Transverse colon (tissue), 3 donors: ENCODE measurements at regions not wholly inside any gene's neighbourhood (a gene's known extent, or its start where the extent isn't known, plus 50 kb on each side); places are given as distances from the start of the nearest gene placed in this dataset.

ENCODE experiments used
- POLR2A ChIP-seq: fragments of 450-650 bp; IDR thresholded peaks from one replicate; pipeline ENCODE4 v1.6.1; 2016; ENCODE audit warnings: antibody characterized with exemption, mild to moderate bottlenecking, moderate library complexity
- TF ChIP-seq, protein P1 (sequence below), 5 experiments: fragments of 200-600 bp in 3 of 5; fragments of 450-650 bp in 2 of 5; sonication (generic) in 3 of 5; IDR thresholded peaks; 1 replicate in 2 of 5; 2 replicates in 3 of 5; pipeline ENCODE4 v1.5.1; 2016 to 2017; ENCODE audit warnings: antibody characterized with exemption in 5 of 5, inconsistent platforms in 3 of 5, mild to moderate bottlenecking in 2 of 5, moderate library complexity in 1 of 5

DNA sequence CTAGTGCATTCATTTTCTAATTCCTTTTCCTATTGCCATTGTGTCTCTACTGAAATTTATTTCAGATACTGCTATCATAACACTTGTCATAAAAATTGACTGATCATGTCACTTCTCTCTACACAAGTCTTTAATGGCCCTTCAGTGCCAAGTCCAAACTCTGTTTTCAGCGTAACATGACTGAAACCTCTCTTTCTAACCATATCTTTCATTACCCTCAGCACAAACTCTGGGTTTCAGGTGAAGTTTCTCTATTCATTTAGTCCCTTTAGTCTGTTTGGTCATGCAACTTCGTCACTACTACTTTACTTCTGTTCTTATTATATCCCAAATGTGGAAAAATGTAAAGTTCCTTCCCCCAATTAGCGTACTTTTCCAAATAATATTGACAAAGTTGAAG, 234.9 kb downstream of the OGFRL1 start:
- TF ChIP-seq, protein P1, sequence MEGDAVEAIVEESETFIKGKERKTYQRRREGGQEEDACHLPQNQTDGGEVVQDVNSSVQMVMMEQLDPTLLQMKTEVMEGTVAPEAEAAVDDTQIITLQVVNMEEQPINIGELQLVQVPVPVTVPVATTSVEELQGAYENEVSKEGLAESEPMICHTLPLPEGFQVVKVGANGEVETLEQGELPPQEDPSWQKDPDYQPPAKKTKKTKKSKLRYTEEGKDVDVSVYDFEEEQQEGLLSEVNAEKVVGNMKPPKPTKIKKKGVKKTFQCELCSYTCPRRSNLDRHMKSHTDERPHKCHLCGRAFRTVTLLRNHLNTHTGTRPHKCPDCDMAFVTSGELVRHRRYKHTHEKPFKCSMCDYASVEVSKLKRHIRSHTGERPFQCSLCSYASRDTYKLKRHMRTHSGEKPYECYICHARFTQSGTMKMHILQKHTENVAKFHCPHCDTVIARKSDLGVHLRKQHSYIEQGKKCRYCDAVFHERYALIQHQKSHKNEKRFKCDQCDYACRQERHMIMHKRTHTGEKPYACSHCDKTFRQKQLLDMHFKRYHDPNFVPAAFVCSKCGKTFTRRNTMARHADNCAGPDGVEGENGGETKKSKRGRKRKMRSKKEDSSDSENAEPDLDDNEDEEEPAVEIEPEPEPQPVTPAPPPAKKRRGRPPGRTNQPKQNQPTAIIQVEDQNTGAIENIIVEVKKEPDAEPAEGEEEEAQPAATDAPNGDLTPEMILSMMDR (IDR thresholded peaks at IDR 0.05): no peak
- no peak for TF ChIP-seq POLR2A
